SK-N-SH (cell line): ENCODE measurements at regions not wholly inside any gene's neighbourhood (a gene's known extent, or its start where the extent isn't known, plus 50 kb on each side); places are given as distances from the start of the nearest gene placed in this dataset.

Experiments
- CTCF ChIP-seq: fragments of 200-600 bp; sonication (generic); IDR thresholded peaks from 2 replicates; pipeline ENCODE4 v1.6.1; 2017; ENCODE audit warnings: antibody characterized with exemption, mild to moderate bottlenecking, moderate library complexity
- REST ChIP-seq: IDR thresholded peaks from 2 replicates; pipeline ENCODE4 v1.6.1; 2012; ENCODE audit warnings: mild to moderate bottlenecking, low read depth, low read length, moderate library complexity

GRCh38 chr2:52964916-52965530 is 802.6 kb upstream of the CHAC2 start:
- no peak for TF ChIP-seq CTCF
- TF ChIP-seq REST = no peak
